HL-60 (cell line): ENCODE measurements at regions not wholly inside any gene's neighbourhood (a gene's known extent, or its start where the extent isn't known, plus 50 kb on each side); places are given as distances from the start of the nearest gene placed in this dataset.

Experiments
- DNase-seq, 2 experiments: peaks; one replicate each; pipeline ENCODE4 v3.0.0-alpha.2; 2010 to 2020; ENCODE audit warnings: low read depth in 1 of 2, low spot score in 1 of 2
- H3K27ac ChIP-seq: fragments of 250-450 bp; sonication (Bioruptor Pico); replicated peaks from 2 replicates; pipeline ENCODE4 v1.5.1; 2020; ENCODE audit warnings: mild to moderate bottlenecking, moderate library complexity
- H3K27me3 ChIP-seq: fragments of 250-450 bp; sonication (Bioruptor Pico); 2 replicates; pipeline ENCODE4 v1.5.1; 2021; ENCODE audit warnings: mild to moderate bottlenecking, moderate library complexity; ENCODE audit not compliant: insufficient read depth, poor library complexity, severe bottlenecking
- H3K4me3 ChIP-seq: replicated peaks from 2 replicates; pipeline ENCODE4 v1.5.1; 2011; ENCODE audit warnings: mild to moderate bottlenecking, control low read depth, low read length; ENCODE audit not compliant: insufficient read depth
- GABPA ChIP-seq: IDR thresholded peaks from 2 replicates; pipeline ENCODE4 v1.6.1; 2012; ENCODE audit warnings: low read depth
- POLR2AphosphoS5 ChIP-seq: IDR thresholded peaks from 2 replicates; pipeline ENCODE4 v1.6.1; 2012; ENCODE audit warnings: low read depth
- SPI1 ChIP-seq: IDR thresholded peaks from 2 replicates; pipeline ENCODE4 v1.6.1; 2012; ENCODE audit warnings: low read depth, mild to moderate bottlenecking, borderline replicate concordance
- TF ChIP-seq, protein P1 (sequence below): IDR thresholded peaks from 2 replicates; pipeline ENCODE4 v1.6.1; 2012; ENCODE audit warnings: low read depth; ENCODE audit not compliant: insufficient replicate concordance
- TF ChIP-seq, protein P2 (sequence below): IDR thresholded peaks from one replicate; pipeline ENCODE4 v1.5.1; 2011; ENCODE audit warnings: low read length, control low read depth, inconsistent platforms; ENCODE audit not compliant: insufficient read depth

DNA sequence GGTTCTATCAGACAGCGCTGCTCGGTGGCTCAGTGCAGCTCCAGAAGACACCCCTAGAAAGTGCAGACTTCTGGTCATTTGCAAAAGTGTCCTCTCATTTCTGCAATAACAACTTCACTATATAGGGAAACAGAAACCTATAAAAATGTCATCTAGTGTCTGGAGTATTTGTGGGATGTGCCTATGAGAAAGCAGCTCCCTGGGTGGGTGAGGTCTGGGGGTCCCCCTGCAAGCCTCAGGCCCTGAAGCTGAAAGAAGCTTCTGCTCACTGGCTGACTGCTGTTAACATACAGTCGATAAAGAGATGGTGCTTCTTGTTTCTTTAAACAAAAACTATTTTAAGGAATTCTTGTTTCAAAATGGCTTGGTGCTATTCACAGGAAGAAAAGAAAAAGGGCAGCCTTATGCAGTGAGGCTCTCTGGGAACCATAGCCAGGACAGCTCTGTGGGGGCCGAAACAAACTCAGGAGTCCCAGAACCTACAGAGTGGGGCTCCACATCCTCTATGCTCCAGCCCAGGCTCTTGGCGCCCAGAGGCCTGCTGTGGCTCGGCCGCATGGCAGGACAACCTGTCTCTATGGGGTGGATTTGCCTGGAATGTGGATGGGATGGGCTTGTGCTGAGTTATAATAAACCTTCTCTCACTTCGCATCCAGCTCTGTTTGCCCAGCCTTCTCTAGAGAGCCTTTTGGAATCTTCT, 109.7 kb downstream of the BANF2 start:
- no peaks in the 10 kb centered on the region for H3K27me3 ChIP-seq
- no peak overlapping the region for H3K4me3 ChIP-seq
- H3K27ac ChIP-seq = no peak overlapping the region
- TF ChIP-seq SPI1 (no peak), POLR2AphosphoS5 (no peak), GABPA (no peak)
- TF ChIP-seq, protein P1, sequence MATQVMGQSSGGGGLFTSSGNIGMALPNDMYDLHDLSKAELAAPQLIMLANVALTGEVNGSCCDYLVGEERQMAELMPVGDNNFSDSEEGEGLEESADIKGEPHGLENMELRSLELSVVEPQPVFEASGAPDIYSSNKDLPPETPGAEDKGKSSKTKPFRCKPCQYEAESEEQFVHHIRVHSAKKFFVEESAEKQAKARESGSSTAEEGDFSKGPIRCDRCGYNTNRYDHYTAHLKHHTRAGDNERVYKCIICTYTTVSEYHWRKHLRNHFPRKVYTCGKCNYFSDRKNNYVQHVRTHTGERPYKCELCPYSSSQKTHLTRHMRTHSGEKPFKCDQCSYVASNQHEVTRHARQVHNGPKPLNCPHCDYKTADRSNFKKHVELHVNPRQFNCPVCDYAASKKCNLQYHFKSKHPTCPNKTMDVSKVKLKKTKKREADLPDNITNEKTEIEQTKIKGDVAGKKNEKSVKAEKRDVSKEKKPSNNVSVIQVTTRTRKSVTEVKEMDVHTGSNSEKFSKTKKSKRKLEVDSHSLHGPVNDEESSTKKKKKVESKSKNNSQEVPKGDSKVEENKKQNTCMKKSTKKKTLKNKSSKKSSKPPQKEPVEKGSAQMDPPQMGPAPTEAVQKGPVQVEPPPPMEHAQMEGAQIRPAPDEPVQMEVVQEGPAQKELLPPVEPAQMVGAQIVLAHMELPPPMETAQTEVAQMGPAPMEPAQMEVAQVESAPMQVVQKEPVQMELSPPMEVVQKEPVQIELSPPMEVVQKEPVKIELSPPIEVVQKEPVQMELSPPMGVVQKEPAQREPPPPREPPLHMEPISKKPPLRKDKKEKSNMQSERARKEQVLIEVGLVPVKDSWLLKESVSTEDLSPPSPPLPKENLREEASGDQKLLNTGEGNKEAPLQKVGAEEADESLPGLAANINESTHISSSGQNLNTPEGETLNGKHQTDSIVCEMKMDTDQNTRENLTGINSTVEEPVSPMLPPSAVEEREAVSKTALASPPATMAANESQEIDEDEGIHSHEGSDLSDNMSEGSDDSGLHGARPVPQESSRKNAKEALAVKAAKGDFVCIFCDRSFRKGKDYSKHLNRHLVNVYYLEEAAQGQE = no peak
- TF ChIP-seq, protein P2, sequence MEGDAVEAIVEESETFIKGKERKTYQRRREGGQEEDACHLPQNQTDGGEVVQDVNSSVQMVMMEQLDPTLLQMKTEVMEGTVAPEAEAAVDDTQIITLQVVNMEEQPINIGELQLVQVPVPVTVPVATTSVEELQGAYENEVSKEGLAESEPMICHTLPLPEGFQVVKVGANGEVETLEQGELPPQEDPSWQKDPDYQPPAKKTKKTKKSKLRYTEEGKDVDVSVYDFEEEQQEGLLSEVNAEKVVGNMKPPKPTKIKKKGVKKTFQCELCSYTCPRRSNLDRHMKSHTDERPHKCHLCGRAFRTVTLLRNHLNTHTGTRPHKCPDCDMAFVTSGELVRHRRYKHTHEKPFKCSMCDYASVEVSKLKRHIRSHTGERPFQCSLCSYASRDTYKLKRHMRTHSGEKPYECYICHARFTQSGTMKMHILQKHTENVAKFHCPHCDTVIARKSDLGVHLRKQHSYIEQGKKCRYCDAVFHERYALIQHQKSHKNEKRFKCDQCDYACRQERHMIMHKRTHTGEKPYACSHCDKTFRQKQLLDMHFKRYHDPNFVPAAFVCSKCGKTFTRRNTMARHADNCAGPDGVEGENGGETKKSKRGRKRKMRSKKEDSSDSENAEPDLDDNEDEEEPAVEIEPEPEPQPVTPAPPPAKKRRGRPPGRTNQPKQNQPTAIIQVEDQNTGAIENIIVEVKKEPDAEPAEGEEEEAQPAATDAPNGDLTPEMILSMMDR = no peak
- DNase-seq = no peak

DNA sequence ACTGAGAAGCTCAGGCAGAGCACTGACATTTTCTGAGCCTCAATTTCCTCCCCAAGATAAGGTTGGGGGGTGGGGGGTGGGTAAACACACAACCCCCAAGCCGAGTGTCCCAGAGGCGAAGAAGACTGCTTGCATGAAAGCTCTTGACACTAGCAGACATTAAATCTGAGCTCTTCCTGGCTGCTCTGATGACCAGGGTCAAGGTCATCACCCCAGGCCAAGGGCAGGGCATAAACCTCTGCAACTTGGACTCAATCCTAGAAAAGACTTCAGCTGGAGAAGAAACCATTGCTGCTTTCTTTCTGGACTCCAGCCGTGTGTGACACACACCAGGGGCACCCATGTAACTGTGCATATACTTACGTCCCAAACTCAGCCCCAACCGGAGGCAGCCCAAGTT, 109.0 kb downstream of the BANF2 start:
- Histone ChIP-seq H3K4me3 (no peak overlapping the region), H3K27ac (no peak overlapping the region), H3K27me3 (no peaks in the 10 kb centered on the region)
- DNase-seq = no peak
- TF ChIP-seq SPI1 (no peak), GABPA (no peak), POLR2AphosphoS5 (no peak)
- TF ChIP-seq, protein P1 = no peak
- TF ChIP-seq, protein P2 = no peak

DNA sequence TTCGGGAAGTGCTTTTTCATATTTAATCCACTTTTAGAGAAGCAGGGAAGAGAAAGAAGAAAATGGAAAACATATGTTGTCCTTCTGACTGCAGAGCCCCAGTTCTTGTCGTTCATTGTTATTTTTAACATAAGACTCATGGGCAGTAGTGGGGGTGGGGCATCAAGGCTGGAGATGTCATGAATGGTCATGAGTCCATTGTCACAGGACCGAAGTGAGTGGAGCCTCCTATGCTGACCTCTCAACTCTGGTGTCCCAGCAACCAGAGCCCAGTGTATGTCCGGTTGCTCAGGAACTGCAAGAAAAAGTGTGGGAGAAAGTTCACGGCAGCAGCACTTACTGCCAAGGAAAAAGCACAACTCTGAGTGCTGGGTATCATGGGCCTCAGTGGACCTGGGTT, 108.6 kb downstream of the BANF2 start:
- Histone ChIP-seq H3K27me3 (no peaks in the 10 kb centered on the region), H3K4me3 (no peak overlapping the region), H3K27ac (no peak overlapping the region)
- TF ChIP-seq SPI1 (no peak), POLR2AphosphoS5 (no peak), GABPA (no peak)
- TF ChIP-seq, protein P2 = no peak
- TF ChIP-seq, protein P1 = no peak
- DNase-seq = no peak
